CD14-positive monocyte (primary cell): ENCODE measurements at regions not wholly inside any gene's neighbourhood (a gene's known extent, or its start where the extent isn't known, plus 50 kb on each side); places are given as distances from the start of the nearest gene placed in this dataset.

Experiments used
- DNase-seq, 3 donors: peaks; one replicate each; pipeline ENCODE4 v3.0.0-alpha.2; 2011 to 2022
- H2AFZ ChIP-seq: 2 replicates; pipeline ENCODE4 v1.6.0; 2012; ENCODE audit warnings: mild to moderate bottlenecking, low read depth, low read length, inconsistent platforms; ENCODE audit not compliant: insufficient read depth, poor library complexity, severe bottlenecking
- H3K27ac ChIP-seq, 2 donors: 1 replicate in 1 of 2; 2 replicates in 1 of 2; pipeline ENCODE4 v1.5.1; 2012 to 2013; ENCODE audit warnings: low read length in 2 of 2, control low read depth in 1 of 2, inconsistent platforms in 1 of 2, low read depth in 1 of 2, mild to moderate bottlenecking in 1 of 2
- H3K27me3 ChIP-seq, 2 donors: one replicate each; pipeline versions ENCODE4 v1.6.0 to v1.6.1; 2011 to 2013; ENCODE audit warnings: low read length in 2 of 2; ENCODE audit not compliant: control insufficient read depth in 2 of 2, insufficient read depth in 2 of 2
- H3K36me3 ChIP-seq, 2 donors: replicated peaks in 1 of 2; 1 replicate in 1 of 2; 2 replicates in 1 of 2; pipeline versions ENCODE4 v1.5.1 to v1.6.1; 2012 to 2013; ENCODE audit warnings: low read length in 2 of 2, control low read depth in 1 of 2, inconsistent platforms in 1 of 2, mild to moderate bottlenecking in 1 of 2; ENCODE audit not compliant: insufficient read depth in 2 of 2, control insufficient read depth in 1 of 2
- H3K4me1 ChIP-seq, 2 donors: 1 replicate in 1 of 2; 2 replicates in 1 of 2; pipeline versions ENCODE4 v1.5.1 to v1.6.1; 2012 to 2013; ENCODE audit warnings: low read length in 2 of 2, control low read depth in 1 of 2, inconsistent platforms in 1 of 2, mild to moderate bottlenecking in 1 of 2, moderate library complexity in 1 of 2; ENCODE audit not compliant: insufficient read depth in 2 of 2, control insufficient read depth in 1 of 2
- H3K4me2 ChIP-seq: replicated peaks from 2 replicates; pipeline ENCODE3; 2012; ENCODE audit warnings: low read length, moderate library complexity, mild to moderate bottlenecking; ENCODE audit not compliant: poor library complexity, severe bottlenecking; ENCODE audit errors: extremely low read depth
- H3K4me3 ChIP-seq, 3 experiments: fragments of 200-600 bp in 1 of 3; sonication (generic) in 1 of 3; replicated peaks in 1 of 3; 1 replicate in 2 of 3; 2 replicates in 1 of 3; pipeline ENCODE4 v1.5.1; 2011 to 2013; ENCODE audit warnings: low read length in 3 of 3, mild to moderate bottlenecking in 3 of 3, control low read depth in 2 of 3, low read depth in 2 of 3, inconsistent platforms in 1 of 3, moderate library complexity in 1 of 3
- H3K79me2 ChIP-seq: 2 replicates; pipeline ENCODE4 v1.6.0; 2012; ENCODE audit warnings: mild to moderate bottlenecking, control low read depth, inconsistent platforms, low read length, moderate library complexity; ENCODE audit not compliant: insufficient read depth
- H3K9ac ChIP-seq: 2 replicates; pipeline ENCODE4 v1.6.0; 2017; ENCODE audit warnings: low read length, mild to moderate bottlenecking; ENCODE audit not compliant: insufficient read depth, poor library complexity, severe bottlenecking
- H3K9me3 ChIP-seq, 2 donors: replicated peaks in 1 of 2; 1 replicate in 1 of 2; 2 replicates in 1 of 2; pipeline versions ENCODE4 v1.5.1 to v1.6.1; 2012 to 2013; ENCODE audit warnings: low read length in 2 of 2, control low read depth in 1 of 2; ENCODE audit not compliant: control insufficient read depth in 1 of 2, insufficient read depth in 1 of 2
- H4K20me1 ChIP-seq: 2 replicates; pipeline ENCODE4 v1.6.0; 2012; ENCODE audit warnings: mild to moderate bottlenecking, low read length, control low read depth, moderate library complexity; ENCODE audit not compliant: insufficient read depth
- H3K27ac Mint-ChIP-seq, 7 donors: one replicate each; pipeline ENCODE4 v1.8.0; 2020; ENCODE audit warnings: mild to moderate bottlenecking in 7 of 7, mixed read lengths in 7 of 7, moderate library complexity in 6 of 7, inconsistent platforms in 2 of 7
- H3K27me3 Mint-ChIP-seq, 3 donors: one replicate each; pipeline ENCODE4 v1.8.0; 2021 to 2022; ENCODE audit warnings: low read depth in 3 of 3, mild to moderate bottlenecking in 3 of 3, mixed read lengths in 3 of 3, moderate library complexity in 3 of 3, inconsistent platforms in 1 of 3
- H3K36me3 Mint-ChIP-seq, 2 donors: one replicate each; pipeline ENCODE4 v1.8.0; 2020; ENCODE audit warnings: mixed read lengths in 2 of 2, inconsistent platforms in 1 of 2, mild to moderate bottlenecking in 1 of 2
- H3K4me1 Mint-ChIP-seq: one replicate; pipeline ENCODE4 v1.8.0; 2020; ENCODE audit warnings: mild to moderate bottlenecking, mixed read lengths
- H3K4me3 Mint-ChIP-seq, 2 donors: one replicate each; pipeline ENCODE4 v1.8.0; 2020; ENCODE audit warnings: mild to moderate bottlenecking in 2 of 2, mixed read lengths in 2 of 2, moderate library complexity in 1 of 2
- H3K9me3 Mint-ChIP-seq, 7 donors: one replicate each; pipeline ENCODE4 v1.8.0; 2020 to 2022; ENCODE audit warnings: mixed read lengths in 7 of 7, mild to moderate bottlenecking in 6 of 7, moderate library complexity in 6 of 7, inconsistent platforms in 2 of 7
- WGBS: methylation state at CpG from one replicate; pipeline ENCODE4 v1.1.5; 2013; ENCODE audit warnings: missing lambda C conversion rate; ENCODE audit not compliant: insufficient coverage; 5-methylcytosine and 5-hydroxymethylcytosine counted together
- intact Hi-C, 2 donors: fragments of 100-400 bp; cut with micrococcal nuclease; formaldehyde crosslinking; loops; one replicate each; pipeline versions ENCODE4 v1.15.0 to v1.15.1; 2023
- TF ChIP-seq, protein P1 (sequence below): fragments of 200-600 bp; IDR thresholded peaks from one replicate; pipeline ENCODE4 v1.8.0; 2022; ENCODE audit warnings: antibody characterized with exemption, mild to moderate bottlenecking

DNA sequence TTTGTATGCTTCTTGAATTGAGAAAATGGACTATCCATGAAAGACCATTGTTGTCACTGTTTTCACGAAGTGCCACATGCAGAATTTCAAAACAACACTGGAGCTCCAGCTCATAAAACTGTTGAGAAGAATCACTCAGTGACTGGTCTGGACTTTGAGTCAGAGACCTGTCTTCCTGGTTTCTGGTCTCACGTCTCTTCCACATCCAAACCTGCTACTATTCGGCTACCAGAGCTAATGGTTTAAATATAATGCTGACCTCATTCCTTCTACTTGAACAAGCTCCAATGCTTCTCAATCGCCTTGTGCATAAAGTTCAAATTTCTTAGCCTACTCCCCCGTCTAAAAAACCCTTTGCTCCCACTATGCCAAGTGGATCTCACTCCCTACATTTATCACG, 227.9 kb upstream of the NR2F2 start:
- Histone ChIP-seq H4K20me1 (no peaks in the 10 kb centered on the region), H3K9ac (no peak overlapping the region), H3K4me3 (no peak overlapping the region), H3K4me1 (no peaks in the 10 kb centered on the region), H3K27ac (no peak overlapping the region), H3K79me2 (no peaks in the 10 kb centered on the region), H3K27me3 (no peaks in the 10 kb centered on the region), H2AFZ (no peak overlapping the region), H3K9me3 (peaks cover 3 to 6% of the 10 kb centered on the region in 2 donors), H3K4me2 (no peak overlapping the region), H3K36me3 (no peaks in the 10 kb centered on the region)
- no peaks in the 10 kb centered on the region for H3K36me3 Mint-ChIP-seq
- no peak for DNase-seq
- no peak overlapping the region for H3K27ac Mint-ChIP-seq
- WGBS = 70% methylated on average over 5 of the region's 6 CpGs
- peaks cover 0 to 1% (median 1%) of the 10 kb centered on the region in 3 donors for H3K27me3 Mint-ChIP-seq
- no peaks in the 10 kb centered on the region for H3K4me1 Mint-ChIP-seq
- TF ChIP-seq, protein P1, sequence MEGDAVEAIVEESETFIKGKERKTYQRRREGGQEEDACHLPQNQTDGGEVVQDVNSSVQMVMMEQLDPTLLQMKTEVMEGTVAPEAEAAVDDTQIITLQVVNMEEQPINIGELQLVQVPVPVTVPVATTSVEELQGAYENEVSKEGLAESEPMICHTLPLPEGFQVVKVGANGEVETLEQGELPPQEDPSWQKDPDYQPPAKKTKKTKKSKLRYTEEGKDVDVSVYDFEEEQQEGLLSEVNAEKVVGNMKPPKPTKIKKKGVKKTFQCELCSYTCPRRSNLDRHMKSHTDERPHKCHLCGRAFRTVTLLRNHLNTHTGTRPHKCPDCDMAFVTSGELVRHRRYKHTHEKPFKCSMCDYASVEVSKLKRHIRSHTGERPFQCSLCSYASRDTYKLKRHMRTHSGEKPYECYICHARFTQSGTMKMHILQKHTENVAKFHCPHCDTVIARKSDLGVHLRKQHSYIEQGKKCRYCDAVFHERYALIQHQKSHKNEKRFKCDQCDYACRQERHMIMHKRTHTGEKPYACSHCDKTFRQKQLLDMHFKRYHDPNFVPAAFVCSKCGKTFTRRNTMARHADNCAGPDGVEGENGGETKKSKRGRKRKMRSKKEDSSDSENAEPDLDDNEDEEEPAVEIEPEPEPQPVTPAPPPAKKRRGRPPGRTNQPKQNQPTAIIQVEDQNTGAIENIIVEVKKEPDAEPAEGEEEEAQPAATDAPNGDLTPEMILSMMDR = no peak
- no peak overlapping the region for H3K4me3 Mint-ChIP-seq
- peaks cover 0 to 12% (median 3%) of the 10 kb centered on the region in 7 donors for H3K9me3 Mint-ChIP-seq
- intact Hi-C loops = no loop called here

DNA sequence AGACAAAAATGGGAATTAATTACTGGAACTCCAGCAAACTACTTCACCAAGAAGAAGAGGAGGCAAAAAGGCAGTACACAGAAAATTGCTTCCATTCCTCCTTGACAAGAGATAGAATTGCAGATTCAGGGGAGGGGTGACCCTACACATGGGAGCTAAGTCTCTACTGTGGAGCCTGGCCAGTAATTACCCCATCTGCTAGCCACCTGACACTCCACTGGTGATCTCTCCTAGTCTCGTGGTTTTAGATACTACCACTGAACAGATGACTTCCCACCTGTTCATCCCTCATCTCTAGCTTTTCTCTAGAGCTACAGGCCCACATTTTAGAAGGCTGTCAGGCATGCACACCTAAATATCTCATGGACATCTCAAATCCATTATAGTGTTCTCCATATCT, 224.3 kb upstream of the NR2F2 start:
- Mint-ChIP-seq H3K27me3 (peaks cover 0 to 4% (median 1%) of the 10 kb centered on the region in 3 donors), H3K4me3 (no peak overlapping the region), H3K36me3 (no peaks in the 10 kb centered on the region), H3K27ac (no peak overlapping the region), H3K4me1 (no peaks in the 10 kb centered on the region), H3K9me3 (peaks cover 0 to 12% (median 2%) of the 10 kb centered on the region in 7 donors)
- Histone ChIP-seq H3K79me2 (no peaks in the 10 kb centered on the region), H3K4me1 (no peaks in the 10 kb centered on the region), H3K27me3 (no peaks in the 10 kb centered on the region), H3K36me3 (no peaks in the 10 kb centered on the region), H4K20me1 (no peaks in the 10 kb centered on the region), H3K4me2 (no peak overlapping the region), H3K4me3 (no peak overlapping the region), H3K27ac (no peak overlapping the region), H3K9ac (no peak overlapping the region), H2AFZ (no peak overlapping the region), H3K9me3 (peaks cover 3 to 6% of the 10 kb centered on the region in 2 donors)
- TF ChIP-seq, protein P1 = no peak
- no peak for DNase-seq
- WGBS = 76% methylated on average over 1 of the region's 1 CpG
- intact Hi-C loops = no loop called here
